HepG2 (cell line): ENCODE measurements at regions not wholly inside any gene's neighbourhood (a gene's known extent, or its start where the extent isn't known, plus 50 kb on each side); places are given as distances from the start of the nearest gene placed in this dataset.

Experiments
- ATAC-seq: fragments of 200-7000 bp; cut with Tn5 transposase; 3 replicates; pipeline ENCODE4 v1.9.1; 2020; ENCODE audit warnings: mild to moderate bottlenecking, moderate library complexity
- BruUV-seq: library from RNA; stranded (reverse); fragments of 400-500 nt; replicated peaks from 2 replicates; lab custom pipeline; 2021; lab: Mats Ljungman, UMichigan
- CTCF ChIA-PET: fragments of 300-600 bp; formaldehyde crosslinking; extraction: SDS; loops from one replicate; lab custom pipeline; 2021; ENCODE audit warnings: low total read pairs, inconsistent platforms, low intra/inter-chr PET ratio; lab: Yijun Ruan, JAX
- POLR2A ChIA-PET: fragments of 350-600 bp; sonication (Branson Sonifier 250); formaldehyde crosslinking; loops from one replicate; lab custom pipeline; 2020; ENCODE audit warnings: antibody characterized with exemption, inconsistent platforms; lab: Yijun Ruan, JAX
- DNase-seq: peaks from one replicate; pipeline ENCODE4 v3.0.0-alpha.2; 2015; ENCODE audit warnings: low spot score
- FAIRE-seq: peaks from 3 replicates; lab custom pipeline; 2011; peaks lifted over from hg19 to GRCh38; lab: Jason Lieb, UNC
- H2AFZ ChIP-seq: one replicate; pipeline ENCODE4 v1.6.1; 2011; ENCODE audit warnings: low read length, inconsistent platforms
- H3K27ac ChIP-seq: fragments of 300-600 bp; 3 replicates; pipeline ENCODE4 v1.8.0; 2011; ENCODE audit warnings: mixed run types, mild to moderate bottlenecking, mixed read lengths, low read length, inconsistent platforms; ENCODE audit not compliant: insufficient read depth; ENCODE audit errors: extremely low read length
- H3K27me3 ChIP-seq, 2 experiments: fragments of 200-600 bp in 1 of 2; 2 replicates in 1 of 2; 3 replicates in 1 of 2; pipeline versions ENCODE4 v1.6.0 to v1.8.0; 2011; ENCODE audit warnings: low read length in 2 of 2, mild to moderate bottlenecking in 2 of 2, moderate library complexity in 2 of 2, inconsistent platforms in 1 of 2; ENCODE audit not compliant: insufficient read depth in 2 of 2, control insufficient read depth in 1 of 2
- H3K36me3 ChIP-seq, 2 experiments: fragments of 200-600 bp in 1 of 2; replicated peaks in 1 of 2; 2 replicates in 1 of 2; 3 replicates in 1 of 2; pipeline versions ENCODE4 v1.5.1 to v1.8.0; 2011; ENCODE audit warnings: low read length in 2 of 2, inconsistent platforms in 1 of 2; ENCODE audit not compliant: insufficient read depth in 2 of 2, control insufficient read depth in 1 of 2
- H3K4me1 ChIP-seq: 2 replicates; pipeline ENCODE4 v1.5.1; 2012; ENCODE audit warnings: low read length, inconsistent platforms; ENCODE audit not compliant: insufficient read depth
- H3K4me2 ChIP-seq: 2 replicates; pipeline ENCODE4 v1.6.0; 2011; ENCODE audit warnings: low read depth, low read length, inconsistent platforms
- H3K4me3 ChIP-seq, 3 experiments: fragments of 200-600 bp in 1 of 3; sonication (generic), shearing (Covaris generic) in 1 of 3; replicated peaks in 1 of 3; 2 replicates each; pipeline ENCODE4 v1.5.1; 2011 to 2016; ENCODE audit warnings: low read length in 3 of 3, inconsistent platforms in 2 of 3, low read depth in 2 of 3, mild to moderate bottlenecking in 2 of 3, control low read depth in 1 of 3, mixed read lengths in 1 of 3; ENCODE audit not compliant: insufficient read depth in 1 of 3
- H3K79me2 ChIP-seq: one replicate; pipeline ENCODE4 v1.6.1; 2011; ENCODE audit warnings: low read length, inconsistent platforms; ENCODE audit not compliant: insufficient read depth
- H3K9ac ChIP-seq: 2 replicates; pipeline ENCODE4 v1.6.0; 2011; ENCODE audit warnings: mild to moderate bottlenecking, low read depth, low read length, inconsistent platforms; ENCODE audit not compliant: insufficient read depth
- H3K9me3 ChIP-seq: 2 replicates; pipeline ENCODE4 v1.5.1; 2012; ENCODE audit warnings: mild to moderate bottlenecking, low read length
- H4K20me1 ChIP-seq: 2 replicates; pipeline ENCODE4 v1.6.0; 2011; ENCODE audit warnings: inconsistent platforms, mild to moderate bottlenecking, low read length, moderate library complexity; ENCODE audit not compliant: insufficient read depth
- ARID3A ChIP-seq: IDR thresholded peaks from 2 replicates; pipeline ENCODE4 v1.6.1; 2012; ENCODE audit warnings: low read depth, low read length, improper control_type of control experiment
- ATF7 ChIP-seq, 2 experiments: fragments of 450-650 bp in 1 of 2; sonication (generic) in 1 of 2; formaldehyde crosslinking in 1 of 2; IDR thresholded peaks; 2 replicates each; pipeline versions ENCODE4 v1.4.0 to v1.6.1; 2016 to 2020; ENCODE audit warnings: antibody characterized with exemption in 1 of 2, mild to moderate bottlenecking in 1 of 2, missing genetic modification reagents in 1 of 2
- KMT2A ChIP-seq: sonication (generic); formaldehyde crosslinking; IDR thresholded peaks from 2 replicates; pipeline ENCODE4 v1.4.0; 2020; ENCODE audit warnings: missing genetic modification reagents
- NFAT5 ChIP-seq: sonication (generic); formaldehyde crosslinking; IDR thresholded peaks from 2 replicates; pipeline ENCODE4 v1.4.0; 2020; ENCODE audit warnings: missing genetic modification reagents
- NFKB2 ChIP-seq: sonication (generic); formaldehyde crosslinking; IDR thresholded peaks from 2 replicates; pipeline ENCODE4 v1.4.0; 2020; ENCODE audit warnings: missing genetic modification reagents, borderline replicate concordance
- PCBP1 ChIP-seq: fragments of 200-400 bp; formaldehyde crosslinking; IDR thresholded peaks from 2 replicates; pipeline ENCODE4 v1.6.1; 2017; ENCODE audit warnings: mild to moderate bottlenecking, low read depth, low read length, borderline replicate concordance
- PTBP1 ChIP-seq: fragments of 200-400 bp; formaldehyde crosslinking; IDR thresholded peaks from 2 replicates; pipeline ENCODE4 v1.6.1; 2018; ENCODE audit warnings: low read length, low read depth; ENCODE audit not compliant: poor library complexity, severe bottlenecking
- SPEN ChIP-seq: sonication (generic); formaldehyde crosslinking; IDR thresholded peaks from 2 replicates; pipeline ENCODE4 v1.5.1; 2020; ENCODE audit warnings: low read depth, mild to moderate bottlenecking, missing genetic modification reagents
- ZBTB38 ChIP-seq: sonication (generic); formaldehyde crosslinking; IDR thresholded peaks from 2 replicates; pipeline ENCODE4 v1.5.1; 2020; ENCODE audit warnings: mild to moderate bottlenecking, missing genetic modification reagents
- ZNF354B ChIP-seq: sonication (generic); formaldehyde crosslinking; IDR thresholded peaks from 2 replicates; pipeline ENCODE4 v1.8.0; 2022; ENCODE audit warnings: mild to moderate bottlenecking, missing genetic modification reagents
- ZNF496 ChIP-seq: sonication (generic); formaldehyde crosslinking; IDR thresholded peaks from 2 replicates; pipeline ENCODE4 v1.8.1; 2023; ENCODE audit warnings: mild to moderate bottlenecking, moderate library complexity, missing genetic modification reagents; ENCODE audit not compliant: insufficient replicate concordance
- WGBS: methylation state at CpG from one replicate; pipeline ENCODE4 v1.1.6; 2017; ENCODE audit warnings: low lambda C conversion rate; 5-methylcytosine and 5-hydroxymethylcytosine counted together
- in situ Hi-C: cut with HindIII; loops from 2 replicates; pipeline ENCODE4 v1.10.0; 2017; ENCODE audit warnings: low pct_unique_long_range_greater_than_20kb; ENCODE audit not compliant: extremely low pct_ligation_motif_present
- intact Hi-C: fragments of 100-400 bp; cut with micrococcal nuclease; formaldehyde crosslinking; loops from one replicate; pipeline ENCODE4 v1.10.0; 2022; ENCODE audit not compliant: unreplicated experiment

- Histone ChIP-seq H2AFZ (no peak overlapping the region), H3K9me3 (no peaks in the 10 kb centered on the region), H3K27me3 (peaks cover 0 to 14% of the 10 kb centered on the region in 2 experiments; a peak in 2 of 5 replicates), H3K36me3 (no peaks in the 10 kb centered on the region), H3K27ac (no peak overlapping the region), H4K20me1 (no peaks in the 10 kb centered on the region), H3K79me2 (no peaks in the 10 kb centered on the region), H3K4me2 (no peak overlapping the region), H3K4me1 (no peaks in the 10 kb centered on the region), H3K4me3 (no peak overlapping the region)
- no peak for DNase-seq
- 35% methylated on average over 3 of the region's 3 CpGs for WGBS
- no peak for FAIRE-seq
- ChIA-PET POLR2A (no interaction called here), CTCF (no interaction called here)
- in situ Hi-C loops: no loop called here
- no peak for ATAC-seq
- no TSS peak for BruUV-seq
- intact Hi-C loops: no loop called here
- TF ChIP-seq PCBP1: no peak
- TF ChIP-seq SPEN (CRISPR knock-in tag): no peak
- TF ChIP-seq ZBTB38 (CRISPR knock-in tag): no peak
- no peak for TF ChIP-seq KMT2A (CRISPR knock-in tag)
- TF ChIP-seq, all 625 proteins: peak for 0
- H3K9ac ChIP-seq: no peak overlapping the region
These were observed 55.1 kb downstream of the IRAG1 start for GRCh38 chr11:10638316-10638925.

GRCh38 chr11:10637731-10638151 lies 55.8 kb downstream of the IRAG1 start:
- Histone ChIP-seq H3K4me2 (no peak overlapping the region), H3K4me1 (no peaks in the 10 kb centered on the region), H3K9ac (no peak overlapping the region), H3K4me3 (no peak overlapping the region), H3K27ac (no peak overlapping the region), H4K20me1 (no peaks in the 10 kb centered on the region), H3K79me2 (no peaks in the 10 kb centered on the region), H3K36me3 (no peaks in the 10 kb centered on the region), H3K9me3 (no peaks in the 10 kb centered on the region), H3K27me3 (peaks cover 0 to 16% of the 10 kb centered on the region in 2 experiments; a peak in 2 of 5 replicates), H2AFZ (no peak overlapping the region)
- TF ChIP-seq ARID3A (no peak), PTBP1 (no peak), NFAT5 (CRISPR knock-in tag) (no peak), ZNF354B (CRISPR knock-in tag) (no peak), ZNF496 (CRISPR knock-in tag) (no peak), NFKB2 (CRISPR knock-in tag) (no peak), ATF7 (IDR thresholded peaks at IDR 0.05) (no peak), ATF7 (CRISPR knock-in tag; IDR thresholded peaks at IDR 0.05) (no peak)
- in situ Hi-C loops (no loop called here), intact Hi-C loops (no loop called here)
- no TSS peak for BruUV-seq
- no peak for DNase-seq
- no peak for ATAC-seq
- no peak for FAIRE-seq
- ChIA-PET CTCF (no interaction called here), POLR2A (interaction anchor here (0.6 kb wide), 1 partner anchor 190 kb away, joined by 3 read pairs; no protein-coding TSS in a partner anchor)
- 0% methylated on average over 1 of the region's 1 CpG for whole genome bisulfite sequencing
